ENCODE measurements at regions not wholly inside any gene's neighbourhood (a gene's known extent, or its start where the extent isn't known, plus 50 kb on each side); places are given as distances from the start of the nearest gene placed in this dataset.

- H3K4me3 ChIP-seq (replicated peaks in 1 of 3; ENCODE audit: insufficient read depth in 1 of 3, low read depth in 1 of 3, low read length in 3 of 3): no peak overlapping the region
- H3K9me1 ChIP-seq (replicated peaks; ENCODE audit: control insufficient read depth, extremely low read depth, insufficient read depth, low read length): no peaks in the 10 kb centered on the region
- no peak for TF ChIP-seq MAX (IDR thresholded peaks at IDR 0.05; ENCODE audit: insufficient read depth, insufficient read length)
- TF ChIP-seq CTCF (IDR thresholded peaks at IDR 0.05; ENCODE audit: extremely low read depth in 1 of 2, insufficient read depth in 1 of 2, low read depth in 1 of 2, low read length in 2 of 2): no peak
- TF ChIP-seq GATA2 (IDR thresholded peaks at IDR 0.05; ENCODE audit: insufficient read depth, insufficient read length, low read depth, low read length): no peak
- no peaks in the 10 kb centered on the region for H3K4me1 ChIP-seq (ENCODE audit: control insufficient read depth, extremely low read depth, insufficient read depth, low read length)
- H3K9ac ChIP-seq (replicated peaks; ENCODE audit: extremely low read depth, insufficient read depth, low read length): no peak overlapping the region
- POLR2A ChIA-PET: no interaction called here
- H3K27me3 ChIP-seq (ENCODE audit: control insufficient read depth in 2 of 2, insufficient read depth in 2 of 2, low read length in 2 of 2): no peaks in the 10 kb centered on the region
- no peaks in the 10 kb centered on the region for H4K20me1 ChIP-seq (replicated peaks; ENCODE audit: control insufficient read depth, extremely low read depth, insufficient read depth, low read length)
- no peaks in the 10 kb centered on the region for H3K9me3 ChIP-seq (replicated peaks; ENCODE audit: control insufficient read depth, insufficient read depth, low read length)
- H2AFZ ChIP-seq (ENCODE audit: low read depth, low read length): no peak overlapping the region
- H3K79me2 ChIP-seq (ENCODE audit: control insufficient read depth, insufficient read depth, low read length): no peaks in the 10 kb centered on the region
- no peak overlapping the region for H3K27ac ChIP-seq (ENCODE audit: insufficient read depth, low read depth, low read length)
- H3K36me3 ChIP-seq (ENCODE audit: control insufficient read depth in 2 of 2, extremely low read depth in 1 of 2, insufficient read depth in 2 of 2, low read length in 2 of 2): no peaks in the 10 kb centered on the region
- no peak overlapping the region for H3K4me2 ChIP-seq (ENCODE audit: insufficient read depth, low read length)
- CTCF ChIA-PET: interaction anchor here (0.7 kb wide), 1 partner anchor 10 kb away, joined by 3 read pairs; no protein-coding TSS in a partner anchor
- BruUV-seq (replicated peaks): no TSS peak
- DNase-seq (ENCODE audit: low read depth, low spot score) (no peak), FAIRE-seq (no peak)
- intact Hi-C loops (cut with micrococcal nuclease) (no loop called here), dilution Hi-C loops (cut with MboI; ENCODE audit: extremely low pct_ligation_motif_present, low sequenced_read_pairs) (no loop called here)
These were observed 53.4 kb upstream of the ATP2B2 start for GRCh38 chr3:10558736-10559135.

DNA sequence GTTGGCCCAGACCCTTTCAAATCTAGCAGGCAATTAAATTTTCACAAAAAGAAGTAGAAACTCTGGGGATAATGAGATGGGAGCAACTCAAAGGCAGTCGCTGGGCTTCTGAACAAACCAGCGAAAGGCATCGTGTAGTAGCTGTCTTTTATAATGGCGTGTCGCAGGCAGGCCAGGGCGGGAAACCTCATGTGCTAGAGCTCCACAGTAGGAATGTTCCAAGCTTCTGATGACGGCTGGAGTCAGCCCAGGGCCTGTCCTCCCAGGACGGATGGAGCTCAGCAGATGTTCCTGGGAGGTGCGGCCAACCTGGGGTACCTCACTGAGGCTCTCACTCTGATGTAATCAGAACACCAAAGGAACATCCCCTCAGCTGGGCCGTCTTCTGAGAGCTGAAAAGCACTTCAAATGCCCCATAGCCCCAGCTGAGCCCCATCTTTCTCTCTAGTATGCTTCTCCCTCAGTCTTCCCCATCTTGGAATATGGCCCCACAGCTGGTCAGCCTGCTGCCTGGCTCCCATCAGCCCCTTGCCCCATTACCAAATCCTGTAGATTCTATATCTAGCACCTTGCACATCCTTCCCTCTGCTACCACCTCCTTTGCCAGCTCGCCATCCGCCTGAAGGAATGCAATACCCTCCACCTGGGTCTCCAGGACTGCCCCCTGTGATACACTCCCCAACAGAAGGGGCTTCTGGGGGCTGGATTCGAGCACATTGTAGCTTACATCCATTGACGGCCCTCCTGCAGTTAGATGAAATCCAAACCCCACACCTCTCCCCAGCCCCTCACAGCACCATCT, 54.9 kb upstream of the ATP2B2 start:
- ChIA-PET POLR2A (no interaction called here), CTCF (interaction anchor here (0.6 kb wide), 1 partner anchor 8 kb away, joined by 3 read pairs; no protein-coding TSS in a partner anchor)
- intact Hi-C loops (cut with micrococcal nuclease): no loop called here
- dilution Hi-C loops (cut with MboI; ENCODE audit: extremely low pct_ligation_motif_present, low sequenced_read_pairs): no loop called here
- Histone ChIP-seq H3K9me3 (replicated peaks; ENCODE audit: control insufficient read depth, insufficient read depth, low read length) (no peaks in the 10 kb centered on the region), H3K27ac (ENCODE audit: insufficient read depth, low read depth, low read length) (no peak overlapping the region), H3K27me3 (ENCODE audit: control insufficient read depth in 2 of 2, insufficient read depth in 2 of 2, low read length in 2 of 2) (no peaks in the 10 kb centered on the region), H3K4me2 (ENCODE audit: insufficient read depth, low read length) (no peak overlapping the region), H2AFZ (ENCODE audit: low read depth, low read length) (no peak overlapping the region), H4K20me1 (replicated peaks; ENCODE audit: control insufficient read depth, extremely low read depth, insufficient read depth, low read length) (no peaks in the 10 kb centered on the region), H3K9me1 (replicated peaks; ENCODE audit: control insufficient read depth, extremely low read depth, insufficient read depth, low read length) (no peaks in the 10 kb centered on the region), H3K36me3 (ENCODE audit: control insufficient read depth in 2 of 2, extremely low read depth in 1 of 2, insufficient read depth in 2 of 2, low read length in 2 of 2) (no peaks in the 10 kb centered on the region), H3K79me2 (ENCODE audit: control insufficient read depth, insufficient read depth, low read length) (no peaks in the 10 kb centered on the region), H3K9ac (replicated peaks; ENCODE audit: extremely low read depth, insufficient read depth, low read length) (no peak overlapping the region), H3K4me3 (replicated peaks in 1 of 3; ENCODE audit: insufficient read depth in 1 of 3, low read depth in 1 of 3, low read length in 3 of 3) (no peak overlapping the region), H3K4me1 (ENCODE audit: control insufficient read depth, extremely low read depth, insufficient read depth, low read length) (no peaks in the 10 kb centered on the region)
- TF ChIP-seq POLR2A (IDR thresholded peaks at IDR 0.05; ENCODE audit: low read depth, low read length): no peak
- TF ChIP-seq POLR2AphosphoS5 (IDR thresholded peaks at IDR 0.05; ENCODE audit: insufficient read depth, low read depth, low read length): no peak
- no peak for TF ChIP-seq GATA2 (IDR thresholded peaks at IDR 0.05; ENCODE audit: insufficient read depth, insufficient read length, low read depth, low read length)
- TF ChIP-seq EZH2 (IDR thresholded peaks at IDR 0.05; ENCODE audit: borderline replicate concordance, low read depth, low read length, severe bottlenecking): no peak
- no peak for TF ChIP-seq MAX (IDR thresholded peaks at IDR 0.05; ENCODE audit: insufficient read depth, insufficient read length)
- TF ChIP-seq JUN (IDR thresholded peaks at IDR 0.05; ENCODE audit: borderline replicate concordance, insufficient read depth, insufficient read length, low read depth): no peak
- TF ChIP-seq FOS (IDR thresholded peaks at IDR 0.05; ENCODE audit: borderline replicate concordance, insufficient read depth, low read length): no peak
- no peak for TF ChIP-seq MYC (IDR thresholded peaks at IDR 0.05; ENCODE audit: low read depth, low read length)
- no peak for TF ChIP-seq CTCF (IDR thresholded peaks at IDR 0.05; ENCODE audit: extremely low read depth in 1 of 2, insufficient read depth in 1 of 2, low read depth in 1 of 2, low read length in 2 of 2)
- DNase-seq (ENCODE audit: low read depth, low spot score) (no peak), FAIRE-seq (no peak)
- no TSS peak for BruUV-seq (replicated peaks)
